ENCODE measurements at regions not wholly inside any gene's neighbourhood (a gene's known extent, or its start where the extent isn't known, plus 50 kb on each side); places are given as distances from the start of the nearest gene placed in this dataset.

DNA sequence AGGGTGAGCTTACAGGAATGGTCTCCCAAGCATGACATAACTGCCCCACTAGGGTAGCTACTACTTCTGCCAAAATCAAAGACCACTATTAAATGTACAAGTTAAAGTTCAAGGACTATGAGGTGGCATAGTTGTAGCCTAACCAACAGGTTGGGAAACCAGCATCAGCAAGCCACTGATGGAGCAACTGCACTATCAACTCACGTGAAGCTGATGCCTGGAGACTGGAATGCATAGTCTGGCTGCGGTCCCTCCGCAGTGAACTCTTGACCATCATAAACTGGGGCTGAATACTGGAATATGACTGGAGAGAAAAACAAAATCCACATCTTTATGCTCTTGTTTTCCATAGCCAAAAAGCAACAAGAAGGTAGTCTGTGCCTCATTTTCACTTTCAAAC is 541.4 kb downstream of the DNAJB9 start:
- TF ChIP-seq, protein P1, sequence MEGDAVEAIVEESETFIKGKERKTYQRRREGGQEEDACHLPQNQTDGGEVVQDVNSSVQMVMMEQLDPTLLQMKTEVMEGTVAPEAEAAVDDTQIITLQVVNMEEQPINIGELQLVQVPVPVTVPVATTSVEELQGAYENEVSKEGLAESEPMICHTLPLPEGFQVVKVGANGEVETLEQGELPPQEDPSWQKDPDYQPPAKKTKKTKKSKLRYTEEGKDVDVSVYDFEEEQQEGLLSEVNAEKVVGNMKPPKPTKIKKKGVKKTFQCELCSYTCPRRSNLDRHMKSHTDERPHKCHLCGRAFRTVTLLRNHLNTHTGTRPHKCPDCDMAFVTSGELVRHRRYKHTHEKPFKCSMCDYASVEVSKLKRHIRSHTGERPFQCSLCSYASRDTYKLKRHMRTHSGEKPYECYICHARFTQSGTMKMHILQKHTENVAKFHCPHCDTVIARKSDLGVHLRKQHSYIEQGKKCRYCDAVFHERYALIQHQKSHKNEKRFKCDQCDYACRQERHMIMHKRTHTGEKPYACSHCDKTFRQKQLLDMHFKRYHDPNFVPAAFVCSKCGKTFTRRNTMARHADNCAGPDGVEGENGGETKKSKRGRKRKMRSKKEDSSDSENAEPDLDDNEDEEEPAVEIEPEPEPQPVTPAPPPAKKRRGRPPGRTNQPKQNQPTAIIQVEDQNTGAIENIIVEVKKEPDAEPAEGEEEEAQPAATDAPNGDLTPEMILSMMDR (IDR thresholded peaks at IDR 0.05; ENCODE audit: low read length), result no peak
- no peak for TF ChIP-seq EZH2 (IDR thresholded peaks at IDR 0.05; ENCODE audit: borderline replicate concordance, low read length)
